ENCODE measurements at regions not wholly inside any gene's neighbourhood (a gene's known extent, or its start where the extent isn't known, plus 50 kb on each side); places are given as distances from the start of the nearest gene placed in this dataset.
"Not testable (repeated sequence)": the region's sequence is repeated elsewhere in the genome, so short reads cannot be mapped to it uniquely, and the experiment has no call there.

GRCh38 chr9:124130277-124131075, 118.9 kb downstream of the LHX2 start:
- ChIA-PET POLR2A (no interaction called here), CTCF (no interaction called here)
- no peaks in the 10 kb centered on the region for H3K9me3 ChIP-seq (ENCODE audit: control insufficient read depth, insufficient read depth, low read depth, low read length)
- H3K27ac ChIP-seq (ENCODE audit: low read length): peak overlapping the region; percentile 48; the same call in 1 of the 2 replicates
- no peak overlapping the region for H3K4me3 ChIP-seq (ENCODE audit: low read depth in 2 of 2, low read length in 2 of 2)
- no peaks in the 10 kb centered on the region for H3K27me3 ChIP-seq (ENCODE audit: control insufficient read depth, insufficient read depth, low read length)
- H3K36me3 ChIP-seq (ENCODE audit: control insufficient read depth, insufficient read depth, low read length): no peaks in the 10 kb centered on the region
- ATAC-seq (no peak), DNase-seq (ENCODE audit: low read depth, low spot score) (no peak)
- no peak for TF ChIP-seq REST (IDR thresholded peaks at IDR 0.05; ENCODE audit: insufficient read depth in 1 of 2, low read depth in 2 of 2, low read length in 1 of 2)
- no peak for TF ChIP-seq SIN3A (IDR thresholded peaks at IDR 0.05; ENCODE audit: borderline replicate concordance, insufficient read depth, low read depth, low read length)
- TF ChIP-seq, protein P1, sequence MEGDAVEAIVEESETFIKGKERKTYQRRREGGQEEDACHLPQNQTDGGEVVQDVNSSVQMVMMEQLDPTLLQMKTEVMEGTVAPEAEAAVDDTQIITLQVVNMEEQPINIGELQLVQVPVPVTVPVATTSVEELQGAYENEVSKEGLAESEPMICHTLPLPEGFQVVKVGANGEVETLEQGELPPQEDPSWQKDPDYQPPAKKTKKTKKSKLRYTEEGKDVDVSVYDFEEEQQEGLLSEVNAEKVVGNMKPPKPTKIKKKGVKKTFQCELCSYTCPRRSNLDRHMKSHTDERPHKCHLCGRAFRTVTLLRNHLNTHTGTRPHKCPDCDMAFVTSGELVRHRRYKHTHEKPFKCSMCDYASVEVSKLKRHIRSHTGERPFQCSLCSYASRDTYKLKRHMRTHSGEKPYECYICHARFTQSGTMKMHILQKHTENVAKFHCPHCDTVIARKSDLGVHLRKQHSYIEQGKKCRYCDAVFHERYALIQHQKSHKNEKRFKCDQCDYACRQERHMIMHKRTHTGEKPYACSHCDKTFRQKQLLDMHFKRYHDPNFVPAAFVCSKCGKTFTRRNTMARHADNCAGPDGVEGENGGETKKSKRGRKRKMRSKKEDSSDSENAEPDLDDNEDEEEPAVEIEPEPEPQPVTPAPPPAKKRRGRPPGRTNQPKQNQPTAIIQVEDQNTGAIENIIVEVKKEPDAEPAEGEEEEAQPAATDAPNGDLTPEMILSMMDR (IDR thresholded peaks at IDR 0.05): no peak
- no peak for TF ChIP-seq TCF7L2 (IDR thresholded peaks at IDR 0.05; ENCODE audit: low read depth, low read length)
- no peak for TF ChIP-seq POLR2AphosphoS5 (IDR thresholded peaks at IDR 0.05; ENCODE audit: low read depth, low read length)
- in situ Hi-C loops (cut with HindIII; ENCODE audit: low pct_unique_long_range_greater_than_20kb, low sequenced_read_pairs): no loop called here
- no TSS peak for BruUV-seq (replicated peaks)
- peaks cover 22% of the 10 kb centered on the region for H3K4me1 ChIP-seq (ENCODE audit: control insufficient read depth, insufficient read depth, low read length)
- intact Hi-C loops (cut with micrococcal nuclease; ENCODE audit: unreplicated experiment): no loop called here

DNA sequence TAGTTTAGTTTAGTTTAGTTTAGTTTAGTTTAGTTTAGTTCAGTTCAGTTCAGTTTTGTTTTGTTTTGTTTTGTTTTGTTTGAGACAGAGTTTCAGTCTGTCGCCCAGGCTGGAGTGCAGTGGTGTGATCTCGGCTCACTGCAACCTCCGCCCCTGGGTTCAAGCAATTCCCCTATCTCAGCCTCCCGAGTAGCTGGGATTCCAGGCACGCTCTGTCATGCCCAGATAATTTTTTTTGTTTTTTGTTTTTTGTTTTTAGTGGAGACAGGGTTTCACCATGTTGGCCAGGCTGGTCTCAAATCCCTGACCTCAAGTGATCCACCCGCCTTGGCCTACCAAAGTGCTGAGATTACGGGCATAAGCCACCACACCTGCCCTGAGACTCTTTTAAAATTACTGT, 120.0 kb downstream of the LHX2 start:
- CTCF ChIA-PET; intact Hi-C loops (cut with micrococcal nuclease; ENCODE audit: unreplicated experiment); ATAC-seq; H3K27me3 ChIP-seq (ENCODE audit: control insufficient read depth, insufficient read depth, low read length); H3K36me3 ChIP-seq (ENCODE audit: control insufficient read depth, insufficient read depth, low read length); H3K9me3 ChIP-seq (ENCODE audit: control insufficient read depth, insufficient read depth, low read depth, low read length); DNase-seq (ENCODE audit: low read depth, low spot score); H3K27ac ChIP-seq (ENCODE audit: low read length); in situ Hi-C loops (cut with HindIII; ENCODE audit: low pct_unique_long_range_greater_than_20kb, low sequenced_read_pairs); H3K4me3 ChIP-seq (ENCODE audit: low read depth in 2 of 2, low read length in 2 of 2); BruUV-seq (replicated peaks): not testable (repeated sequence)
- peaks cover 22% of the 10 kb centered on the region for H3K4me1 ChIP-seq (ENCODE audit: control insufficient read depth, insufficient read depth, low read length)
- POLR2A ChIA-PET: interaction anchor here (0.7 kb wide), 1 partner anchor 203 kb away, joined by 13 read pairs; no protein-coding TSS in a partner anchor

DNA sequence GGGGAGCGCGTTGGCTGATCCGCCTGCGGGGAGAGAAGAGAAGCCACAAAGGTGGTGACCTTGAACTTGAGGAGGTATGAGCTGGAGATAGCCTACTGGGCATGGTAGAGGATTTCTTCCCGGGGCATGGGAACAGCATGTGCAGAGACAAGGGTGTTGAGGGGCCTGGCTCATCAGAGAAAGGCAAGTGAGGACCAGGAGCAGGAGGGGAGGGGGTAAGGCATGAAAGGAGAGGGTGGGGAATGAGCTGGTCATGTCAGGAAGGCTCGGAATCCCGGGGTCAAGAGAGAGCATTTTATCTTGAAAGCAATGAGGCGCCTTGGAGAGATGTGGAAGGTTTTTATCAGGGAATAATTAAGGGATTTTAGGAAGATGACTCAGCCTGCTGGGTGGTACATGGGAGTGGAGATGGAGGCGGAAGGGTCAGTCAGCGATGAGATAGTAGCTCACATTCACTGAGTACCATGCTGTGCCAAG, 121.1 kb downstream of the LHX2 start:
- BruUV-seq (replicated peaks): no TSS peak
- in situ Hi-C loops (cut with HindIII; ENCODE audit: low pct_unique_long_range_greater_than_20kb, low sequenced_read_pairs): no loop called here
- intact Hi-C loops (cut with micrococcal nuclease; ENCODE audit: unreplicated experiment): no loop called here
- ATAC-seq: no peak
- DNase-seq (ENCODE audit: low read depth, low spot score): no peak
- no peak overlapping the region for H3K4me3 ChIP-seq (ENCODE audit: low read depth in 2 of 2, low read length in 2 of 2)
- TF ChIP-seq POLR2AphosphoS5 (IDR thresholded peaks at IDR 0.05; ENCODE audit: low read depth, low read length): no peak
- TF ChIP-seq TCF7L2 (IDR thresholded peaks at IDR 0.05; ENCODE audit: low read depth, low read length): no peak
- TF ChIP-seq, protein P1 (IDR thresholded peaks at IDR 0.05): no peak
- no peak for TF ChIP-seq SIN3A (IDR thresholded peaks at IDR 0.05; ENCODE audit: borderline replicate concordance, insufficient read depth, low read depth, low read length)
- no peak for TF ChIP-seq REST (IDR thresholded peaks at IDR 0.05; ENCODE audit: insufficient read depth in 1 of 2, low read depth in 2 of 2, low read length in 1 of 2)
- H3K4me1 ChIP-seq (ENCODE audit: control insufficient read depth, insufficient read depth, low read length): peaks cover 19% of the 10 kb centered on the region
- CTCF ChIA-PET: no interaction called here
- POLR2A ChIA-PET: no interaction called here
- 0 out of 2 replicates have a peak overlapping the region, but pooled peaks have one; percentile 7 for H3K27ac ChIP-seq (ENCODE audit: low read length)
- no peaks in the 10 kb centered on the region for H3K36me3 ChIP-seq (ENCODE audit: control insufficient read depth, insufficient read depth, low read length)
- no peaks in the 10 kb centered on the region for H3K27me3 ChIP-seq (ENCODE audit: control insufficient read depth, insufficient read depth, low read length)
- H3K9me3 ChIP-seq (ENCODE audit: control insufficient read depth, insufficient read depth, low read depth, low read length): no peaks in the 10 kb centered on the region
